ENCODE measurements at regions not wholly inside any gene's neighbourhood (a gene's known extent, or its start where the extent isn't known, plus 50 kb on each side); places are given as distances from the start of the nearest gene placed in this dataset.

- H3K27ac ChIP-seq (ENCODE audit: insufficient read depth, low read length, poor library complexity, severe bottlenecking), result no peak overlapping the region
- H3K4me3 ChIP-seq (ENCODE audit: insufficient read depth, low read depth, low read length, poor library complexity, severe bottlenecking), result no peak overlapping the region
- no peaks in the 10 kb centered on the region for H3K27me3 ChIP-seq (replicated peaks; ENCODE audit: control insufficient read depth, insufficient read depth, low read length, poor library complexity, severe bottlenecking)
- no peaks in the 10 kb centered on the region for H3K4me1 ChIP-seq (ENCODE audit: control insufficient read depth, insufficient read depth, low read length, poor library complexity, severe bottlenecking)
- no peak for DNase-seq
- H3K9me3 ChIP-seq (ENCODE audit: control insufficient read depth, low read length), result no peaks in the 10 kb centered on the region
- H3K36me3 ChIP-seq (ENCODE audit: control insufficient read depth, insufficient read depth, low read length), result no peaks in the 10 kb centered on the region
Measured at GRCh38 chr12:82069931-82070514, 288.2 kb downstream of the CCDC59 start.

- no peaks in the 10 kb centered on the region for H3K27me3 ChIP-seq (replicated peaks; ENCODE audit: control insufficient read depth, insufficient read depth, low read length, poor library complexity, severe bottlenecking)
- no peaks in the 10 kb centered on the region for H3K36me3 ChIP-seq (ENCODE audit: control insufficient read depth, insufficient read depth, low read length)
- no peak overlapping the region for H3K4me3 ChIP-seq (ENCODE audit: insufficient read depth, low read depth, low read length, poor library complexity, severe bottlenecking)
- no peaks in the 10 kb centered on the region for H3K4me1 ChIP-seq (ENCODE audit: control insufficient read depth, insufficient read depth, low read length, poor library complexity, severe bottlenecking)
- DNase-seq, result no peak
- no peak overlapping the region for H3K27ac ChIP-seq (ENCODE audit: insufficient read depth, low read length, poor library complexity, severe bottlenecking)
- H3K9me3 ChIP-seq (ENCODE audit: control insufficient read depth, low read length), result no peaks in the 10 kb centered on the region
Measured at GRCh38 chr12:82058197-82058596, 299.0 kb upstream of the PPFIA2 start.

- H3K27me3 ChIP-seq (replicated peaks; ENCODE audit: control insufficient read depth, insufficient read depth, low read length, poor library complexity, severe bottlenecking), result no peaks in the 10 kb centered on the region
- no peak overlapping the region for H3K27ac ChIP-seq (ENCODE audit: insufficient read depth, low read length, poor library complexity, severe bottlenecking)
- H3K9me3 ChIP-seq (ENCODE audit: control insufficient read depth, low read length), result no peaks in the 10 kb centered on the region
- no peaks in the 10 kb centered on the region for H3K36me3 ChIP-seq (ENCODE audit: control insufficient read depth, insufficient read depth, low read length)
- no peak overlapping the region for H3K4me3 ChIP-seq (ENCODE audit: insufficient read depth, low read depth, low read length, poor library complexity, severe bottlenecking)
- H3K4me1 ChIP-seq (ENCODE audit: control insufficient read depth, insufficient read depth, low read length, poor library complexity, severe bottlenecking), result no peaks in the 10 kb centered on the region
- DNase-seq, result no peak
Measured at GRCh38 chr12:82057770-82058169, 298.6 kb upstream of the PPFIA2 start.

- Histone ChIP-seq H3K4me3 (ENCODE audit: insufficient read depth, low read depth, low read length, poor library complexity, severe bottlenecking) (no peak overlapping the region), H3K27me3 (replicated peaks; ENCODE audit: control insufficient read depth, insufficient read depth, low read length, poor library complexity, severe bottlenecking) (no peaks in the 10 kb centered on the region), H3K9me3 (ENCODE audit: control insufficient read depth, low read length) (no peaks in the 10 kb centered on the region), H3K4me1 (ENCODE audit: control insufficient read depth, insufficient read depth, low read length, poor library complexity, severe bottlenecking) (no peaks in the 10 kb centered on the region), H3K36me3 (ENCODE audit: control insufficient read depth, insufficient read depth, low read length) (no peaks in the 10 kb centered on the region), H3K27ac (ENCODE audit: insufficient read depth, low read length, poor library complexity, severe bottlenecking) (no peak overlapping the region)
- no peak for DNase-seq
Measured at GRCh38 chr12:82055391-82055790, 296.2 kb upstream of the PPFIA2 start.

- H3K4me3 ChIP-seq (ENCODE audit: insufficient read depth, low read depth, low read length, poor library complexity, severe bottlenecking), result no peak overlapping the region
- no peaks in the 10 kb centered on the region for H3K4me1 ChIP-seq (ENCODE audit: control insufficient read depth, insufficient read depth, low read length, poor library complexity, severe bottlenecking)
- DNase-seq, result no peak
- no peak overlapping the region for H3K27ac ChIP-seq (ENCODE audit: insufficient read depth, low read length, poor library complexity, severe bottlenecking)
- no peaks in the 10 kb centered on the region for H3K36me3 ChIP-seq (ENCODE audit: control insufficient read depth, insufficient read depth, low read length)
- no peaks in the 10 kb centered on the region for H3K27me3 ChIP-seq (replicated peaks; ENCODE audit: control insufficient read depth, insufficient read depth, low read length, poor library complexity, severe bottlenecking)
- H3K9me3 ChIP-seq (ENCODE audit: control insufficient read depth, low read length), result no peaks in the 10 kb centered on the region
Measured at GRCh38 chr12:82054566-82054965, 295.4 kb upstream of the PPFIA2 start.

GRCh38 chr12:82047446-82047845, 288.3 kb upstream of the PPFIA2 start:
- Histone ChIP-seq H3K27ac (ENCODE audit: insufficient read depth, low read length, poor library complexity, severe bottlenecking) (no peak overlapping the region), H3K36me3 (ENCODE audit: control insufficient read depth, insufficient read depth, low read length) (no peaks in the 10 kb centered on the region), H3K4me3 (ENCODE audit: insufficient read depth, low read depth, low read length, poor library complexity, severe bottlenecking) (no peak overlapping the region), H3K9me3 (ENCODE audit: control insufficient read depth, low read length) (no peaks in the 10 kb centered on the region), H3K27me3 (replicated peaks; ENCODE audit: control insufficient read depth, insufficient read depth, low read length, poor library complexity, severe bottlenecking) (no peaks in the 10 kb centered on the region), H3K4me1 (ENCODE audit: control insufficient read depth, insufficient read depth, low read length, poor library complexity, severe bottlenecking) (no peaks in the 10 kb centered on the region)
- DNase-seq, result no peak

GRCh38 chr12:82040987-82041743, 282.0 kb upstream of the PPFIA2 start:
- H3K27me3 ChIP-seq (replicated peaks; ENCODE audit: control insufficient read depth, insufficient read depth, low read length, poor library complexity, severe bottlenecking), result no peaks in the 10 kb centered on the region
- no peak overlapping the region for H3K4me3 ChIP-seq (ENCODE audit: insufficient read depth, low read depth, low read length, poor library complexity, severe bottlenecking)
- no peak for DNase-seq
- no peaks in the 10 kb centered on the region for H3K4me1 ChIP-seq (ENCODE audit: control insufficient read depth, insufficient read depth, low read length, poor library complexity, severe bottlenecking)
- no peaks in the 10 kb centered on the region for H3K9me3 ChIP-seq (ENCODE audit: control insufficient read depth, low read length)
- H3K36me3 ChIP-seq (ENCODE audit: control insufficient read depth, insufficient read depth, low read length), result no peaks in the 10 kb centered on the region
- H3K27ac ChIP-seq (ENCODE audit: insufficient read depth, low read length, poor library complexity, severe bottlenecking), result no peak overlapping the region

- Histone ChIP-seq H3K27ac (ENCODE audit: insufficient read depth, low read length, poor library complexity, severe bottlenecking) (no peak overlapping the region), H3K36me3 (ENCODE audit: control insufficient read depth, insufficient read depth, low read length) (no peaks in the 10 kb centered on the region), H3K27me3 (replicated peaks; ENCODE audit: control insufficient read depth, insufficient read depth, low read length, poor library complexity, severe bottlenecking) (no peaks in the 10 kb centered on the region), H3K9me3 (ENCODE audit: control insufficient read depth, low read length) (no peaks in the 10 kb centered on the region), H3K4me3 (ENCODE audit: insufficient read depth, low read depth, low read length, poor library complexity, severe bottlenecking) (no peak overlapping the region), H3K4me1 (ENCODE audit: control insufficient read depth, insufficient read depth, low read length, poor library complexity, severe bottlenecking) (no peaks in the 10 kb centered on the region)
- DNase-seq, result no peak
Measured at GRCh38 chr12:82034769-82035168, 275.6 kb upstream of the PPFIA2 start.

- Histone ChIP-seq H3K27me3 (replicated peaks; ENCODE audit: control insufficient read depth, insufficient read depth, low read length, poor library complexity, severe bottlenecking) (no peaks in the 10 kb centered on the region), H3K4me1 (ENCODE audit: control insufficient read depth, insufficient read depth, low read length, poor library complexity, severe bottlenecking) (no peaks in the 10 kb centered on the region)
Measured at GRCh38 chr12:82029936-82030335, 270.8 kb upstream of the PPFIA2 start.

GRCh38 chr12:82028772-82029171, 269.6 kb upstream of the PPFIA2 start:
- Histone ChIP-seq H3K9me3 (ENCODE audit: control insufficient read depth, low read length) (no peaks in the 10 kb centered on the region), H3K27me3 (replicated peaks; ENCODE audit: control insufficient read depth, insufficient read depth, low read length, poor library complexity, severe bottlenecking) (no peaks in the 10 kb centered on the region), H3K36me3 (ENCODE audit: control insufficient read depth, insufficient read depth, low read length) (no peaks in the 10 kb centered on the region), H3K4me3 (ENCODE audit: insufficient read depth, low read depth, low read length, poor library complexity, severe bottlenecking) (no peak overlapping the region), H3K27ac (ENCODE audit: insufficient read depth, low read length, poor library complexity, severe bottlenecking) (no peak overlapping the region), H3K4me1 (ENCODE audit: control insufficient read depth, insufficient read depth, low read length, poor library complexity, severe bottlenecking) (no peaks in the 10 kb centered on the region)
- DNase-seq, result no peak

More at GRCh38 chr12:82029936-82030335, 270.8 kb upstream of the PPFIA2 start:
- H3K36me3 ChIP-seq (ENCODE audit: control insufficient read depth, insufficient read depth, low read length), result no peaks in the 10 kb centered on the region
- H3K9me3 ChIP-seq (ENCODE audit: control insufficient read depth, low read length), result no peaks in the 10 kb centered on the region
- no peak for DNase-seq
- no peak overlapping the region for H3K4me3 ChIP-seq (ENCODE audit: insufficient read depth, low read depth, low read length, poor library complexity, severe bottlenecking)
- H3K27ac ChIP-seq (ENCODE audit: insufficient read depth, low read length, poor library complexity, severe bottlenecking), result no peak overlapping the region
